AG10803 (cell line): ENCODE measurements at regions not wholly inside any gene's neighbourhood (a gene's known extent, or its start where the extent isn't known, plus 50 kb on each side); places are given as distances from the start of the nearest gene placed in this dataset.
A peak's percentile ranks its signal among the peaks of the same experiment; 100 is the strongest.

Experiments
- DNase-seq: peaks from one replicate; pipeline ENCODE4 v3.0.0; 2010; ENCODE audit warnings: low read depth
- H3K4me3 ChIP-seq: 2 replicates; pipeline ENCODE4 v1.5.1; 2011; ENCODE audit warnings: mild to moderate bottlenecking, low read length, control low read depth
- CTCF ChIP-seq: conservative IDR thresholded peaks from 2 replicates; pipeline ENCODE4 v1.5.1; 2011; ENCODE audit warnings: mild to moderate bottlenecking, low read length, control low read depth, inconsistent platforms

DNA sequence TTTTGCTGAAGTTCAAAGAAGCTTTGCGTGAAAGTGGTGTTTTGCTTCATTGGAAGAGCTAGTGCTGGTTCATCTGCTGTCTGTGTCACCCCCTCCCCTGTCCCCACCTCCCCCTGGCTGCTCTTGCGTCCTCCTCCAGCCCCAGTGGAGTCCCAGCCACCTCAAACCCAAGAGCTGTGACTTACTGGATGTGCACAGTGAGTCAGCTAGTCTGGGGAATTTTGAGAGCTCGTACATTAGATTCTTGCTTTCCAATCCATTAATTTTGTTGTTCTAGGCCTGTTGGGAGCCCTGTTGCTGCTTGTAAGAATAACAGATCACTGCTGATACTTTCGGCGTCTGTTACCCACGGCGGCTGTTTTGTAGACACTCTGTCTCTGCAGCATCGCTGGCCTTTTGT is 412.1 kb downstream of the TSN start:
- no peak for TF ChIP-seq CTCF
- no peak overlapping the region for H3K4me3 ChIP-seq
- DNase-seq: no peak

- DNase-seq: no peak
- no peak overlapping the region for H3K4me3 ChIP-seq
- TF ChIP-seq CTCF: 0 out of 2 replicates have a peak, but pooled peaks have one; percentile 11
Measured at GRCh38 chr2:122168799-122169198, 413.3 kb downstream of the TSN start.

- TF ChIP-seq CTCF: no peak
- no peak for DNase-seq
- no peak overlapping the region for H3K4me3 ChIP-seq
Measured at GRCh38 chr2:122172812-122173211, 417.4 kb downstream of the TSN start.

- H3K4me3 ChIP-seq: no peak overlapping the region
- no peak for TF ChIP-seq CTCF
- no peak for DNase-seq
Measured at GRCh38 chr2:122174061-122174460, 418.6 kb downstream of the TSN start.

- no peak for TF ChIP-seq CTCF
- no peak overlapping the region for H3K4me3 ChIP-seq
- no peak for DNase-seq
Measured at GRCh38 chr2:122179492-122180165, 424.2 kb downstream of the TSN start.

DNA sequence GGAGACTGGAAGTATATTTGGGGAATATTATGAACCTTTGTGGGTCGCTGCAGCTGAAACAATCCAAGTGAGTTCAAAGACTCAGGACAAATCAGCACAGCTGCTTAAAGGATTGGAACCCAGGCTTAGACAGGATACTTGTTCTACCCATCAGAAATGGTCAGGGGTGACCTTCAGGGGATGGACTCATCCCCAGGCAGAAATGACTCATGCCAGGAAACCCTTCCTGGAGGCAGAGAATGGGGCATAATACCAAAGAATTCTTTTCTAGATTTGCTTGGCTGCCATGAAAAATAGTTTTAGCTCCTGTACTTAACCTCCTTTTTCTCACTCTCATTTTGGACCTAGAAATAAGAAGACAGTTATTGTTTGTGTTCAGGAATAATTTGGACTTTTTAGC is 425.5 kb downstream of the TSN start:
- no peak for DNase-seq

More for the DNA sequence above, 425.5 kb downstream of the TSN start:
- no peak for TF ChIP-seq CTCF
- H3K4me3 ChIP-seq: no peak overlapping the region
